ENCODE measurements at regions not wholly inside any gene's neighbourhood (a gene's known extent, or its start where the extent isn't known, plus 50 kb on each side); places are given as distances from the start of the nearest gene placed in this dataset.
"Not testable (repeated sequence)": the region's sequence is repeated elsewhere in the genome, so short reads cannot be mapped to it uniquely, and the experiment has no call there.

DNA sequence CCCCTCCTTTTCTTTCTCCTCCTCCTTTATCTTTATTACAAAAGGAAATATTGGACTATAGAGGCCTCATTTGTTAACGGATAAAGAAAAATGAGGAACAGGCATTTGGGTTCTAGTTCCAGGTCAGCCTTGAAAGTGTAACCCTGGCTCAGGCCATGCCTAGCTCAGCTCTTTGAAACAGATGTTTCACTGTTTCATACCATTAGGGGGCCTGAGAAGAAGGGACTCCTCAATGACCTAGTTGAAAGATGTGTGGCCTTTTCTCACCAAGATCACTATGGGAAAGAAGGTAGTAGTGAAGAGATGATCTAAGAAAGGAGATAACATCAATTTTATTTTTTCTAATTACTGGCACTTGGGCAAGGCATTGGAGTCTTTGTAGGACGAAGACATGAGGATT lies 952.7 kb downstream of the SLC4A3 start:
- no peak for DNase-seq (ENCODE audit: low read depth in 1 of 2, low spot score in 1 of 2)

DNA sequence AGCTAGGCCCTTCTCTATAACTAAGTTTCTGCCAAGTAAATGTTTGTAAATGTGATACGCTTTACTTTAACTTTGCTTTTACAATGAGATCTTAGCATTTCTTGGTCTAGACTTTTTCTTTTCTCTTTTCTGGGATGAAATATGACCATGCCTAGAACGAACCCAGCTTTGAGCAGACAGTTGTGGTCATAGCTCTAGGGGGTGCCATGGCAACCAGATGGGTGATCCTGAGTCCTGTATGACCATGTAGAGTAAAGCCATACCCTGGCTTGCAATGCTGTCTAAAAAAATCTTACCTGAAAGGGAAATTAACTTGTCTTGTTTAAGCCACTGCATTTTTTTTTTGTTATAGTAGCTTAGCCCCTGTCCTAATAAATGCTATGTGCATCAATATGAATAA lies 956.3 kb downstream of the SLC4A3 start:
- no peak for DNase-seq (ENCODE audit: low read depth in 1 of 2, low spot score in 1 of 2)

DNA sequence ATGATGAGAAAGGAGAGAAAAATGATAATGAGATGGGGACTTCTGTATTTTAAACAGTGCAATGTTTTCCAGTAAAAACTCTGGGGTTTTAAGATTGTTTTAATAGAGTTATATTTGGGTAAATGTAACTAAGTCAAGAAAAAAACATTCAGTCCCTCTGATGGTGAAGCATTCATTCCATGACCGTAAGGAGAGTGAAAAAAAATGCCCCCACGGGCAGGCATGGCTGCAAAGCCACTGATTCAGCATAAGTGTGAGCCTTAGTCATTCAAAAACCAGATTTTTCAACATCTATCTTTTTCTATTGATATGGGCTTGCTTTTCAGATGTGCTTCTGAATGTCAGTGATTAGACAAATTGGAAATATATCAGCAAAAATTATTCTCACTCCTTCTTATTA lies 957.8 kb downstream of the SLC4A3 start:
- DNase-seq (ENCODE audit: low read depth in 1 of 2, low spot score in 1 of 2): no peak

DNA sequence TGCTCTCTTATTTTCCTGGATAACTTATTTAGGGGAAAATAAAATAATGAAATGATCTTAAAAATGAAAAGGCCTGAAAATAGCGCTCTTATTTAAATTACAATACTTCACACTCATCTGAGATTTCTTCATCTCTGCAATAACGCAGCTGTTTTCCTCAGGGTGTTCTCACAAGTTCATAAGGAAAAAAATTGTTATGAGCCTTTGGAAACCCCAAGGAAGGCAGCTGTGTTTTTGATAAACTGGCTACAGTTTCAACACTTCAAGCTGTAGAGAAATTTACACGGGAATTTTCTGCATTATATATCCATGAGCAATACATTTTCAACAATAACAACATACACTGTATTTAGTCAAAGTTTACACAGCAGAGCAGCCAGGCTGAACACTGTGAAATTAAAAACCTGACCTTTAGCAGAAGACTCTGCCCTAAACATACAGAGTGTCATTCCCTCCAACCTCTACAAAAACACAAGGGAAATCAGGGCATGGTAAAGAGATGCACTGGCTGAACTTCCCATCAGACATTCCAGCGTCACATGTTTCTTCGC lies 959.6 kb downstream of the SLC4A3 start:
- no peak for DNase-seq (ENCODE audit: low read depth in 1 of 2, low spot score in 1 of 2)

DNA sequence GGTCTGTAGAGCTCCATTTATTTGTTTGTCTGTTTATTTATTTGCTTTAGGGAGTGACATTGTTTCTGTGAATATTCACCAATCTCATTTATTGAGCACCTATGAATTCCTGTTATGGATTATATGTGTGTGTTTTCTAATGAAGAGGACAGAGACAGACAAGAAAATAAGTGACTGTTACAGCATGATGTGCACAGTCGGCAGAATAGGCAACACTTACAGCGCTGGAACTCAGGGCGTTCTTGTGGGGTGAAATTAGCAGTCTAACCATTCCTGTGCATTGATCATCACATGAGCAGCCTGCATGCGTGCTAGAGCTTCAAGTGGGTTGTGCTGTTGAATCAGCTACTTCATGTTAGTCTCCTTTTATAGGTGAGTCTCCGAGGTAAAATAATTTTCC lies 960.7 kb downstream of the SLC4A3 start:
- no peak for DNase-seq (ENCODE audit: low read depth in 1 of 2, low spot score in 1 of 2)

DNA sequence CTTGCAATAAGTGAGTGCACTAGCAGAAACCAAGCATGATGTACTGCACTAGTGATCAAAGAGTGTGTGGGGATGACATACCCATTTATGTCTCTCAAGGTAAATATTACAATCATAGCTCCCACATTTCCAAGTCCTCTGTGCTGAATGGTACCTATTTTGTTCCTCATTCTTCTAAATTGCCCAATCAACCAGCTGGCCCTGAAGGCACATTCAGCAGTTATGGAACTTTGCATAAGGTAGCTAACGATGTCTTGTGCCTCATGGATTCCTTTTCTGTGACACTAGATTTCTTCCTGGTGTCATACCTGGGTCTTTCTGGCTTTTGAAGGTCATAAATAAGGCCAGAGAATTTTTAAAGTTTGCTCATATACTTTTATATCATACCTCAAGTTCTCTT lies 963.0 kb downstream of the SLC4A3 start:
- no peak for DNase-seq (ENCODE audit: low read depth in 1 of 2, low spot score in 1 of 2)

DNA sequence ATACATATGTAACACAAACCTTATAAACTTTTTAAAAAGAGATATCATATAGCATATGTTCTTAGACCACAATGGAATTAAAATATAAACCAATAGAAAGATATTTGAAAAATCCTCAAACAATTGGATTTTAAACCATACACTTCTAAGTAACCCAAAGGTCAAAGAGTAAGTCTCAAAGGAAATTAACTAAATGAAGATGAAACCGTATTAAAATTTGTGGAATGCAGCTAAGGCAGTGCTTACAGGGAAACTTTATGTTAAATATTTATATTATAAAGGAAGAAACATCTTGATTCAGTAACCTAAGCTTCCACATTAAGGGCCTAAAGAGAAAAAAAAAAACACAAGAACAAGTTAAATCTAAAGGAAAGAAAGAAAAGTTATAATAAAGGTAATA lies 966.1 kb downstream of the SLC4A3 start:
- no peak for DNase-seq (ENCODE audit: low read depth in 1 of 2, low spot score in 1 of 2)

DNA sequence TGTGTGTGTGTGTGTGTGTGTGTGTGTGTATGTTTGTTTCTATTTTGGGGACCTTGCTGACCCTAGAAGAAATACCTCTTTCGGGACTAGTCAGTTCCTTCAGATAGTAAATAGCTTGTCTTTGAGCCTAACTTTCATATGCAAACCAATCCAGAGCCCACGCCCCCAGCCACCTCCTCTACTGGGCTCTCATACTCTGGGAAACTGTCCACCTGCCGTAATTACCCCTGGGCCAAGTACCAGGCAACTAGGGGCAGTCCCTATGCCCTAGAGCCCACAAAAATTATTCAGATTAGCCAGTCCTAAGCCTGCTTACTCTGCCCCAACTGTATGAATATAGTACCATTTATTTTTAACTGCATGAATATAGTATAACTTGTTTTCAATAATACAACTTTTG lies 970.4 kb downstream of the EPHA4 start:
- DNase-seq (ENCODE audit: low read depth in 1 of 2, low spot score in 1 of 2): no peak

DNA sequence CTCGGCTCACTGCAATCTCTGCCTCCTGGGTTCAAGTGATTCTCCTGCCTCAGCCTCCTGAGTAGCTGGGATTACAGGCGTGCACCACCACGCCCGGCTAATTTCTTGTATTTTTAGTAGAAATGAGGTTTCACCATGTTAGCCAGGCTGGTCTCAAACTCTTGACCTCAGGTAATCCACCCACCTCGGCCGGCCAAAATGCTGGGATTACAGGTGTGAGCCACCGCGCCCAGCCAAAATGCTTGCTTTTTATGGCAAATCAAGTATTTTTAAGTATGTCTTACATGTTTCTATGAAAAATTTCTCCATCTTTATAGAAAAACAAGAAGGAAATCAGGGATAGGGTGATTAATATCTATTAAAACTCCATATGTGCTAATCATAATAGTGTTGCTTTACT lies 959.1 kb downstream of the EPHA4 start:
- DNase-seq (ENCODE audit: low read depth in 1 of 2, low spot score in 1 of 2): not testable (repeated sequence)

DNA sequence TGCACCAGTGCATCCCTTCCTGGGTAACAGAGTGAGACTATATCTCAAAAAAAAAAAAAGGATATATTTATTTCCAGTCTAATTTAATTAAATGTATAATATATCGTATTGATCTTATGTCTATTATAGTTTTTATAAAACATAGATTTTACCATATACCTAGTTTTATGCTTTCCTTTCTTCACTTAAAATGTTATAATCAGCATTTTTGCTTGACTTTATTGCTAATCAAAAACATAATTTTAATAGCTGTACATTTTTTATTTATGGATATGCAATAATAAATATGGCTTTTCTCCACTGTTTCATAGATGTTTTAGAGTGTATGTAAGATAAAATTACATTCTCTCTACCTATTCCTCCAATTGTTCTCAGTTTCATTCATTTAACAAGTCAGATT lies 958.0 kb downstream of the EPHA4 start:
- DNase-seq (ENCODE audit: low read depth in 1 of 2, low spot score in 1 of 2): no peak

DNA sequence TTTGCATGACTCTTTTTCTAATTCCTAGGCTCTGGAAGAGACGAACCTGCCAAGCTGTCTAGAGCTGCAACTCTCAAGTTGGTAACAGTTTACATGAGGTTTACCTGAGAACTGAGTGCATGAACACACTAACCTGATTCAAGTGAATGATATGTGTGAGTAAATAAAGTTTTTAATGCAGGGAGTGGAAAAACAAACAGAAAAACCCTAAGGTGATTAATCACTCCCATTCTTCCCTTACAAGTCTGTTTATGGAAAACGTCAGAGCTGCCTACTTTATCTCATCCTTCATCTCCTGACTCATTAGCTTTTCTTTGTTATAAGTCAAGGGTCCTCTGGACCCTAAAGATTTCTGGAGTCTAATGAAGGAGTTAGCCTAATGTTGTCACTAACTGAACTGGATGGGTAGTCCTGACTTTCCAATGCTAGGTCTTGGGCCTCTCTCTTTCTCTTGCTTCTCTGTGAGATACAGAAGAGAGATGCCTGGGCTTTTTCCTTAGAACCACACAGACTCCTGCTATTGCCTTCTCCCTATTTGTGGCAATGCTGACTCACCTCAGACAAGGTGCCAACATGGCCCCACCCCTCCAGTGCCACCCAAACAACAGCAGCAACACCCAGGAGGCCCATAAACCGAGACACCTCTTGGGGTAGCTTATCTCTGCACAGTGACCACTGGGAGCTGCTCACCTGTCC lies 952.4 kb downstream of the EPHA4 start:
- no peak for DNase-seq (ENCODE audit: low read depth in 1 of 2, low spot score in 1 of 2)

DNA sequence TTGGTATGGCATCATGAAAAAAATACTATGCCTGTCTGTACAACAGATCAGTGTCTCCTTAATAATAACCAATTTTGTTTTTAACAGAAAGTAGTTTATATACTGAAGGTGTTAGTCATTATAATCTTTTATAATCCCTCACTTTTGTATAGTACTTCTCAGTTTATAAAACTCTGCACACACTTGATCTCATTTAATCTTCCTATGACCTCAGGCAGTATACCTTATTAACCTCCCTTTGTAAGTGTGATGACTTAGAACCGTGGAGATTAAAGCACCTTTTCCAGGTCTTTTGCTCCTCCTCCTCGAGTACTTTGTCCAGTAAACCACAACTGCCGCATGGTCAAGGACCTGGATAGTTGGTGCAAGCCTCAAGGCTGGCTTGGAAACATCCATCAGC lies 945.5 kb downstream of the EPHA4 start:
- no peak for DNase-seq (ENCODE audit: low read depth in 1 of 2, low spot score in 1 of 2)

DNA sequence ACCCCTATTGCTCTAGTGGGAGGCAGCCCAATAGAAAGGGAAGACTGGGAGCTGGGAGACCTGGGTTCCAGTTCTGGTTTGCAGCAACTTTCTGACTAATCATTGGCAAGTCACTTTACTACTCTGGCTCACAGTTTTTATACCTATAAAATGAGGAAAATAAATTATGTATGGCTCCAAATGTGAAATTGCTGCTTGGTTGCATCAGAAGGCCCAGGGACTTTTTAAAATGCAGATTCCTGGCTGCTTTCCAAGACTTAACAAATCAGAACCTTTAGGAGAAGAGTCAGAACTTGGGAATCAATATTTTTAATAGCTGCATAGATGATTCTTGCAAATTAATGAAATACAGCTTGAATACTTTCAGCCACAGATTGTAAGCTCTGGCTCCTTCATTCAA lies 943.9 kb downstream of the EPHA4 start:
- no peak for DNase-seq (ENCODE audit: low read depth in 1 of 2, low spot score in 1 of 2)

DNA sequence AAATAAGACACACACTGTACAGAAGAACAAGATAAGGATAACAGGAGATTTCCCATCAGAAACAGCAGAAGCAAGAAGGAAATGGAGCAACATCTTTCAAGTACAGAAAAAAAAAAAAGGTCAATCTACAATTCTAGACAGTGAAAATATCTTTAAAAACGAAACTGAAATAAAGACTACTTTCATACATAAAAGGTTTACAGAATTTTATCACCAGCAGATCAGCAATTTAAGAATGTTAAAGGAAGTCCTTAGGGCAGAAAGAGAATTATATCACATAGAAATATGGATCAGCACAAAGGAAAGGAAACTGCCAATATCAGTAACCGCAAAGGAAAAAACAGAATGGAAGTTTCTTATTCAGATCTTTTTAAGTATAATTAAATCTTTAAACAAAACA lies 931.0 kb downstream of the EPHA4 start:
- no peak for DNase-seq (ENCODE audit: low read depth in 1 of 2, low spot score in 1 of 2)

DNA sequence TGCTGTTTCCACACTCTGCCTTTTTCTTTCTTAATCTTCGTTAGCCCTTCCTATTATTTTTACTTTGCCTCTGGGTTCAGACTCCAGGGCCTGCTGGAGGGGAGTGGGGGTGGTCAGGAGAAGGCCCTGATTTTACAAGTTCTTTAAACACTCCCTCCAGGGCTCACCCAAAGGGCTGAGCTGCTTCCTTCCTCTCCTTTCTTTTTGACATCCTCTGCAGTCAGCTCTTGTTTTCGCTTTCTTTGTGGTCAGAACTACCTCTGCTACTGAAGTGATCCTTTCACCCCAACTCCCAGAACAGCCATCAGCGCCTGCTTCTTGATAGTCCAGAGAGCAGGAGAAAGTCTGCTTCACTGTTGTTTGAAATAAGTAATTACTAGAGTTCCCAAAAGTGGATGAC lies 925.7 kb downstream of the EPHA4 start:
- no peak for DNase-seq (ENCODE audit: low read depth in 1 of 2, low spot score in 1 of 2)

DNA sequence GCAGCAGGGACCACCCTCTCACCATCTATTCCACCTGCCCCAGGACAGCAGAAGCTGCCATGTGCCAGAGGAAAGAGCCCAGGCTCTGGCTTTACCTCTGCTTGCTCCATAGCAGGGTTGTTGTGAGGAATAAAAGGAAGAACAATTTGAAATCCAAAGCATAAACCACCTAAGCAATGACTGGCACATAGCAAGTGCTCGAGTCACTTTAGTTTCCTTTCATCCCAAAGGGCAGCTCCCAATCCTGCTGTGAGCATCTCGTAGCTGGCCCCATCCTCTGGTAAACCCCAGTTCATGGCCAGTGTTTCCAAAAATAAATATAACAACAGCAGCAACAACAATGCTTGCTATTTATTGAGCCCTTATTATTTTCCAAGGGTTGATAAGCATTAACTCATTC lies 923.5 kb downstream of the EPHA4 start:
- DNase-seq (ENCODE audit: low read depth in 1 of 2, low spot score in 1 of 2): no peak

DNA sequence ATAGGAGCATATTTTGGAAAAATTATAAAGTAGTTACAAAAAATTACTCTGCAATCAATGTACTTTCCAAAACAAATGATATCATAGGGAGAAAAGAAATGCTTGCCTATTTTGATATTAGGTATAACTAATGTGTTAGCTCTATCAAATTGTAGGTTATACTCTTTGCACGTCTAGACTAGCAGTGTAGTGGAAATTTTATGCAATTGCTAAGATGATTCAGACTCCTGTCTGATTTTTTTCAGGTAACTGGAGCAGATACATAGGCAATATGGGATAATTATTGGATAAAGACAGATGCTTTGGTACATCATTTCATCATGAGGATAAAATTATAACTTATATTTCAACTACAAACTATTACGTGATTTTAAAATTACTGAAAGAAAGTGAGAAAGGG lies 918.3 kb downstream of the EPHA4 start:
- no peak for DNase-seq (ENCODE audit: low read depth in 1 of 2, low spot score in 1 of 2)

DNA sequence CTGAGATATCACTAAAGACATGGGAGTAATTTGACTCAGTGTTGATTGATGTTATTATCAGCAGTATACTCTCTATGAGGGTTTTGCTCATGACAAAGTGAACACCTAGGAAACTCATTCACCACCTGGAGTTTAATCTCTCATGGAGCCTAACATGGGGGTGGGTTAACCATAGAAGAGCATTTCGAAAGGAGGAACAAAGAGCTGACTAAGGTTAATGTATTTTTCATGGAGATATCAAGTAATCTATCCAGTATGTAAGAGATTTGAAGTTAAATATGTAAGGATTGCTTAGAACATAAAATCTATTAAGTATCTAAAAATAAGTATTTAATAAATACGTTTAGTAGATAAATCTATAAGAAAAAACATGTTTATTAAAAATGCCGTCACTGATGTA lies 917.8 kb downstream of the EPHA4 start:
- DNase-seq (ENCODE audit: low read depth in 1 of 2, low spot score in 1 of 2): no peak

DNA sequence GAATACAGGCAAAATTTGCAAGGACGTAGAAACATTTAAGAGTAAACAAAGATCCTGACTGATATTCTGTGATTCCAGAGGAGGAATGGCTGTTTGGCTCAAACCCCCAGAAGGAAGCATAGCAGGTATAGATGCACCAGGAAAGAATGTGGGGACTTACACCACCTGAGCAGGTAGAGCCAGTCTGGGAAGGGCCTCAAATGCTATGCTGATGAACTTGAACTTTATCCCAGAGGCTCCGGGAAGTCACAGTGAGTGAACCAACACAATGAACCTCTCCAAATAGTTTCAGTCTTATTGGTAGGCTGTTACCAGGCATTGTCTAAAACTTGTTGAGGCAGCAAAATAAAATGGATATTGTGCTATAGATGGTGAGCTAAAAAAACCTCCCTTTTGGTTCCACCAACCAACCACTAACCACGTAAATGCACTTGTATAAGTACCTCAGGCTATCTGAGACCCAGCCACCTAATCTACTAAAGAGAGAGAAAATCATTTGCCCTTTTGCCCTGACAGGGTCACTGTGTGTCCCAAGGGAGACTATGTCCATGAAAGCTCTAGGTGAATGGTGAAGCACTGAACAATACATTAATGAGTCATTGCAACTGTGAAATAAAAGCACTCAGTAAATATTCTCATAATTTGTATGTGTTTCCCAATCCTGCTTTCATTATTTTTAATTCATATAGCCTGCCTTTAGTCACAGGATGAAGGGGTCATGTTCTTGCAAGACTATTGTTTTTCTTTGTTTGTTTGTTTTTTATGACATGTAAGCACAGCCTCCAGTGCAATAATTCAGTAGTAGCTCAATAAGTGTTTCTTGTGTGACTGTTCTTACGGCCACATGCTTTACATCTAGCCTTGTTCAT lies 911.6 kb downstream of the EPHA4 start:
- DNase-seq (ENCODE audit: low read depth in 1 of 2, low spot score in 1 of 2): no peak

DNA sequence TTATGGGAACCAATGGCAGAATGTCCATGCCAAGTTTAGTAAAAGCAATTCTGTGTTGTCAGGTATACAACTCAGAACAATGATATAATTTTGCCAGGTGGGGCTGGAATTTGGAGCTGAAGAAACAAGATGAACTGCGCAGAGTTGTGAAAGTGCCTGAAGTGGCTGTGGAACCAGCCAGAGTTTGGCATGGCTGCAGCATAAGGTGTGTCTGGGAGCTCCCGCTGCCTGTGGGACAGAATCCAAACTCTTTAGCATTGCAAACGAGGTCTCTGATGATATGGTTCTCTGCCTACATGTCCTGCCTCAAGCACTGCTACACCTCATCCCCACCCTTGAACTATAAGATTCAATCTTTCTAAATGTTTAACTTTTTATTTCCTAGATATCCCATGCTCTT lies 909.7 kb downstream of the EPHA4 start:
- DNase-seq (ENCODE audit: low read depth in 1 of 2, low spot score in 1 of 2): no peak

DNA sequence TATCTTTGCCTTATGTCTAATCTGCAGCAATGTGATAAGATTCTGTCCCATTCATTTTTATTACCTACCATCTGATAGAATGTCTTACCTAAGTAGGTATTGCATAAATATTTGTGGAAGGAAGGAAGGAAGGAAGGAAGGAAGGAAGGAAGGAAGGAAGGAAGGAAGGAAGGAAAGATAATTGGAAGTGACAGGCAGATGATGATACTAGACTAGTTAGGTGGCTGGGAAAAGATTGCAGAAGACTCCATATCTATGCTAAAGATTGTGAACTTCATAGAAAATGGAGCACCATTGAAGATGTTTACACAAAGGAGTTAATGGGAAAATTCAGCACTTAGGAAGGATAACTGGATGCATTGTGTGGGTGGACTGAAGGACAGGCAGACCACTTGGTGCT lies 909.0 kb downstream of the EPHA4 start:
- DNase-seq (ENCODE audit: low read depth in 1 of 2, low spot score in 1 of 2): no peak

DNA sequence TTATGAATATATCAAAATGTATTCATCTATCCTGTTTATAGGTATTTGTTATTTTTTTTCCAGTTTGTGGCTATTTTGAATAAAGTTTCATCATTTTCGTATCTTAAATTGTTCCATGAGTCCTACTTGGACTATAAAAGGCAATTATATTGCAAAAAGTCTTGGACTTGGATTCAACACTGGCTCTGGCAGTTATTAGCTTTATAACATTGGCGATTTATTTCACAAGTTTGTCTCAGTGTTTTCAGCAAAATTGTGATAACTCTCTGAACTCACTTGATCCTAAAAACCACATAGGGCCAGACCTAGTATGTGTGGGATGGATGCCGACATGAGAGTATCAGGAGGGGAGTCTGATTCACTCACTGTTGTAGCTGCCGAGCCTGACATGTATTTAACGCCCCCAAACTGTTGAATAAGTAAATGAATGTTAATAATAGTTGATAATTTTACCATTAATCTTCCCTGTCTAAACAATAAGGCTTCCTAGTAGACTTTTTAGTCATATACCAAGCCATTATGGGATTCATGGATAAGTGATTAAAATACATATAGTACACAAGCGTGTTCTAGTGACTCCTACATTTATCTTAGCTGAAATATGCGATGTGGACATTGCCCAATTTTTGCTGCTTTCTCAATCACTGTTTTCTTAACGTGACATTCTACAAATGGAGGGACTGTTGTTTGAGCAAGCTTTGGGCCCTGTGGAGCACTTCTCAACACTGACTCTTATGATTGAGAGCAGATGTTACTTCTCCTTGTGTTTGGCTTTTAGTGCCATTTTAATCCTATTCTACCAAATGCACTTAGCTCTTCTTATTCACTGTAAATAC lies 907.6 kb downstream of the EPHA4 start:
- no peak for DNase-seq (ENCODE audit: low read depth in 1 of 2, low spot score in 1 of 2)

All from activated CD4-positive, alpha-beta T cell treated with anti-CD3 and anti-CD28 coated beads, Interleukin-2, amount 50 U/mL, for 24 hours (primary cell).